HuH-7 (cell line): ENCODE measurements at regions not wholly inside any gene's neighbourhood (a gene's known extent, or its start where the extent isn't known, plus 50 kb on each side); places are given as distances from the start of the nearest gene placed in this dataset.

Source experiments
- DNase-seq: peaks from one replicate; pipeline ENCODE4 v3.0.0; 2011; ENCODE audit warnings: low spot score

- no peak for DNase-seq
Observed at GRCh38 chr5:57611177-57611576, 128.6 kb upstream of the ACTBL2 start.

- no peak for DNase-seq
Observed at GRCh38 chr5:57608542-57608941, 125.9 kb upstream of the ACTBL2 start.

- no peak for DNase-seq
Observed at GRCh38 chr5:57601996-57602395, 119.4 kb upstream of the ACTBL2 start.

- no peak for DNase-seq
Observed at GRCh38 chr5:57600321-57600720, 117.7 kb upstream of the ACTBL2 start.

GRCh38 chr5:57598756-57599155, 116.1 kb upstream of the ACTBL2 start:
- no peak for DNase-seq

- no peak for DNase-seq
Observed at GRCh38 chr5:57598097-57598496, 115.5 kb upstream of the ACTBL2 start.

- no peak for DNase-seq
Observed at GRCh38 chr5:57595523-57595991, 112.9 kb upstream of the ACTBL2 start.

- no peak for DNase-seq
Observed at GRCh38 chr5:57594436-57594835, 111.8 kb upstream of the ACTBL2 start.

GRCh38 chr5:57592236-57592635, 109.6 kb upstream of the ACTBL2 start:
- DNase-seq = no peak

- DNase-seq = no peak
Observed at GRCh38 chr5:57586649-57587048, 104.0 kb upstream of the ACTBL2 start.

GRCh38 chr5:57582578-57583070, 100.0 kb upstream of the ACTBL2 start:
- no peak for DNase-seq

GRCh38 chr5:57581772-57582171, 99.2 kb upstream of the ACTBL2 start:
- no peak for DNase-seq

GRCh38 chr5:57581222-57581621, 98.6 kb upstream of the ACTBL2 start:
- DNase-seq = no peak

- DNase-seq = no peak
Observed at GRCh38 chr5:57577432-57578175, 95.0 kb upstream of the ACTBL2 start.

GRCh38 chr5:57576317-57576716, 93.7 kb upstream of the ACTBL2 start:
- no peak for DNase-seq

GRCh38 chr5:57575839-57576238, 93.2 kb upstream of the ACTBL2 start:
- no peak for DNase-seq

GRCh38 chr5:57572461-57572860, 89.8 kb upstream of the ACTBL2 start:
- no peak for DNase-seq

- no peak for DNase-seq
Observed at GRCh38 chr5:57569601-57570000, 87.0 kb upstream of the ACTBL2 start.

- no peak for DNase-seq
Observed at GRCh38 chr5:57568136-57568535, 85.5 kb upstream of the ACTBL2 start.

GRCh38 chr5:57566914-57567313, 84.3 kb upstream of the ACTBL2 start:
- no peak for DNase-seq

- DNase-seq = no peak
Observed at GRCh38 chr5:57561231-57561842, 78.7 kb upstream of the ACTBL2 start.

- no peak for DNase-seq
Observed at GRCh38 chr5:57559110-57559635, 76.6 kb upstream of the ACTBL2 start.

GRCh38 chr5:57552033-57552432, 69.4 kb upstream of the ACTBL2 start:
- DNase-seq = no peak
